Activated B cell treated with CpG ODN at 0.5 μM for 24 hours (primary cell): ENCODE measurements at regions not wholly inside any gene's neighbourhood (a gene's known extent, or its start where the extent isn't known, plus 50 kb on each side); places are given as distances from the start of the nearest gene placed in this dataset.

Source experiments
- ATAC-seq: fragments of 200-7000 bp; cut with Tn5 transposase; one replicate; pipeline ENCODE4 v1.10.0; 2021; ENCODE audit warnings: low read depth, mild to moderate bottlenecking, moderate library complexity
- CTCF ChIA-PET: fragments of 350-600 bp; sonication (Branson Sonifier 250); formaldehyde crosslinking; loops from one replicate; lab custom pipeline; 2021; ENCODE audit warnings: antibody characterized with exemption; lab: Charles Lee
- POLR2A ChIA-PET: fragments of 350-600 bp; sonication (Branson Sonifier 250); formaldehyde crosslinking; loops from one replicate; lab custom pipeline; 2021; ENCODE audit warnings: antibody characterized with exemption; lab: Charles Lee
- DNase-seq: peaks from one replicate; pipeline ENCODE4 v3.0.0; 2022
- H3K27ac Mint-ChIP-seq: one replicate; pipeline ENCODE4 v1.8.0; 2020; ENCODE audit warnings: mixed read lengths
- H3K27me3 Mint-ChIP-seq: one replicate; pipeline ENCODE4 v1.8.0; 2021; ENCODE audit warnings: mixed read lengths
- H3K36me3 Mint-ChIP-seq: one replicate; pipeline ENCODE4 v1.8.0; 2021; ENCODE audit warnings: low read depth, mixed read lengths
- H3K4me1 Mint-ChIP-seq: one replicate; pipeline ENCODE4 v1.8.0; 2021; ENCODE audit warnings: mixed read lengths
- H3K4me3 Mint-ChIP-seq: one replicate; pipeline ENCODE4 v1.8.0; 2020; ENCODE audit warnings: mild to moderate bottlenecking, mixed read lengths
- H3K9me3 Mint-ChIP-seq: one replicate; pipeline ENCODE4 v1.8.0; 2020; ENCODE audit warnings: mixed read lengths
- CTCF ChIP-seq: fragments of 200-600 bp; IDR thresholded peaks from one replicate; pipeline ENCODE4 v1.8.0; 2022; ENCODE audit warnings: antibody characterized with exemption, mild to moderate bottlenecking
- intact Hi-C: fragments of 100-400 bp; cut with micrococcal nuclease; formaldehyde crosslinking; loops from one replicate; pipeline ENCODE4 v1.15.1; 2024

- Mint-ChIP-seq H3K4me3 (no peak overlapping the region), H3K36me3 (no peaks in the 10 kb centered on the region)
Observed at GRCh38 chr4:19300213-19300612, 951.5 kb upstream of the SLIT2 start.

GRCh38 chr4:19298998-19299397 lies 952.7 kb upstream of the SLIT2 start:
- Mint-ChIP-seq H3K27me3 (no peaks in the 10 kb centered on the region), H3K27ac (no peak overlapping the region), H3K4me3 (no peak overlapping the region), H3K4me1 (no peaks in the 10 kb centered on the region), H3K36me3 (no peaks in the 10 kb centered on the region), H3K9me3 (peaks cover 11% of the 10 kb centered on the region)
- intact Hi-C loops, result no loop called here
- no peak for TF ChIP-seq CTCF
- CTCF ChIA-PET, result no interaction called here
- DNase-seq (no peak), ATAC-seq (no peak)
- POLR2A ChIA-PET, result no interaction called here

More at GRCh38 chr4:19300213-19300612, 951.5 kb upstream of the SLIT2 start:
- H3K4me1 Mint-ChIP-seq, result no peaks in the 10 kb centered on the region
- TF ChIP-seq CTCF, result no peak
- no peak overlapping the region for H3K27ac Mint-ChIP-seq
- no peaks in the 10 kb centered on the region for H3K27me3 Mint-ChIP-seq
- CTCF ChIA-PET, result no interaction called here
- intact Hi-C loops, result no loop called here
- peaks cover 7% of the 10 kb centered on the region for H3K9me3 Mint-ChIP-seq
- no peak for ATAC-seq
- DNase-seq, result no peak
- POLR2A ChIA-PET, result no interaction called here

- Mint-ChIP-seq H3K9me3 (peaks cover 28% of the 10 kb centered on the region), H3K4me1 (no peaks in the 10 kb centered on the region), H3K27ac (no peak overlapping the region), H3K27me3 (no peaks in the 10 kb centered on the region), H3K36me3 (no peaks in the 10 kb centered on the region), H3K4me3 (no peak overlapping the region)
- intact Hi-C loops, result no loop called here
- ATAC-seq, result no peak
- ChIA-PET CTCF (no interaction called here), POLR2A (no interaction called here)
- TF ChIP-seq CTCF, result no peak
- no peak for DNase-seq
Observed at GRCh38 chr4:19293781-19294180, 957.9 kb upstream of the SLIT2 start.

GRCh38 chr4:19293080-19293479 lies 958.6 kb upstream of the SLIT2 start:
- CTCF ChIA-PET, result no interaction called here
- POLR2A ChIA-PET, result no interaction called here
- no peak overlapping the region for H3K27ac Mint-ChIP-seq
- no peak for DNase-seq
- H3K4me1 Mint-ChIP-seq, result no peaks in the 10 kb centered on the region
- H3K4me3 Mint-ChIP-seq, result no peak overlapping the region
- no peaks in the 10 kb centered on the region for H3K27me3 Mint-ChIP-seq
- peaks cover 28% of the 10 kb centered on the region for H3K9me3 Mint-ChIP-seq
- intact Hi-C loops, result no loop called here
- H3K36me3 Mint-ChIP-seq, result no peaks in the 10 kb centered on the region
- TF ChIP-seq CTCF, result no peak
- no peak for ATAC-seq

GRCh38 chr4:19286924-19287323 lies 964.8 kb upstream of the SLIT2 start:
- Mint-ChIP-seq H3K27ac (no peak overlapping the region), H3K36me3 (no peaks in the 10 kb centered on the region), H3K4me1 (no peaks in the 10 kb centered on the region), H3K4me3 (no peak overlapping the region), H3K9me3 (peaks cover 14% of the 10 kb centered on the region), H3K27me3 (no peaks in the 10 kb centered on the region)
- POLR2A ChIA-PET, result no interaction called here
- CTCF ChIA-PET, result no interaction called here
- intact Hi-C loops, result no loop called here
- ATAC-seq (no peak), DNase-seq (no peak)
- TF ChIP-seq CTCF, result no peak
